NCI-H1092 treated with DMSO at 0.1 percent for 48 hours (cell line): ENCODE measurements at regions not wholly inside any gene's neighbourhood (a gene's known extent, or its start where the extent isn't known, plus 50 kb on each side); places are given as distances from the start of the nearest gene placed in this dataset.

Experiments used
- DNase-seq: peaks from one replicate; lab custom pipeline; 2025; lab: John Stamatoyannopoulos, UW

- DNase-seq: no peak
Measured at GRCh38 chr1:219773110-219773509, 155.2 kb downstream of the SLC30A10 start.

- DNase-seq: no peak
Measured at GRCh38 chr1:219772265-219773036, 155.9 kb downstream of the SLC30A10 start.

- no peak for DNase-seq
Measured at GRCh38 chr1:219771080-219771479, 157.3 kb downstream of the SLC30A10 start.

GRCh38 chr1:219763321-219763720, 150.4 kb upstream of the ZC3H11B start:
- DNase-seq: no peak

- no peak for DNase-seq
Measured at GRCh38 chr1:219761208-219761860, 148.4 kb upstream of the ZC3H11B start.

- DNase-seq: no peak
Measured at GRCh38 chr1:219759095-219759494, 146.2 kb upstream of the ZC3H11B start.

- DNase-seq: no peak
Measured at GRCh38 chr1:219757890-219758289, 145.0 kb upstream of the ZC3H11B start.

GRCh38 chr1:219755234-219755633, 142.3 kb upstream of the ZC3H11B start:
- DNase-seq: no peak

- no peak for DNase-seq
Measured at GRCh38 chr1:219754767-219755166, 141.9 kb upstream of the ZC3H11B start.

- DNase-seq: no peak
Measured at GRCh38 chr1:219753914-219754313, 141.0 kb upstream of the ZC3H11B start.

- DNase-seq: no peak
Measured at GRCh38 chr1:219752645-219753044, 139.7 kb upstream of the ZC3H11B start.

- no peak for DNase-seq
Measured at GRCh38 chr1:219751870-219752507, 139.1 kb upstream of the ZC3H11B start.

- no peak for DNase-seq
Measured at GRCh38 chr1:219749370-219749769, 136.5 kb upstream of the ZC3H11B start.

GRCh38 chr1:219746141-219746540, 133.2 kb upstream of the ZC3H11B start:
- no peak for DNase-seq

- no peak for DNase-seq
Measured at GRCh38 chr1:219744652-219745469, 132.0 kb upstream of the ZC3H11B start.

- no peak for DNase-seq
Measured at GRCh38 chr1:219741011-219741970, 128.4 kb upstream of the ZC3H11B start.

GRCh38 chr1:219733511-219734174, 120.7 kb upstream of the ZC3H11B start:
- DNase-seq: no peak

- DNase-seq: no peak
Measured at GRCh38 chr1:219732814-219733491, 120.0 kb upstream of the ZC3H11B start.

GRCh38 chr1:219731771-219732170, 118.9 kb upstream of the ZC3H11B start:
- no peak for DNase-seq
